Caco-2 (cell line): ENCODE measurements at regions not wholly inside any gene's neighbourhood (a gene's known extent, or its start where the extent isn't known, plus 50 kb on each side); places are given as distances from the start of the nearest gene placed in this dataset.
"Not testable (repeated sequence)": the region's sequence is repeated elsewhere in the genome, so short reads cannot be mapped to it uniquely, and the experiment has no call there.

Experiments
- BruUV-seq: library from RNA; stranded (reverse); fragments of 400-500 nt; replicated peaks from 2 replicates; lab custom pipeline; 2021; lab: Mats Ljungman, UMichigan
- CTCF ChIA-PET: fragments of 300-600 bp; sonication (Branson Sonifier 250); formaldehyde crosslinking; loops from one replicate; lab custom pipeline; 2022; ENCODE audit warnings: antibody characterized with exemption; lab: Charles Lee
- POLR2A ChIA-PET: fragments of 300-600 bp; sonication (Branson Sonifier 250); formaldehyde crosslinking; loops from one replicate; lab custom pipeline; 2022; ENCODE audit warnings: antibody characterized with exemption; lab: Charles Lee
- DNase-seq, 2 experiments: peaks; one replicate each; pipeline versions ENCODE4 v3.0.0 to v3.0.0-alpha.2; 2020 to 2022
- H3K27me3 ChIP-seq: replicated peaks from 2 replicates; pipeline ENCODE4 v1.6.0; 2011; ENCODE audit warnings: low read length; ENCODE audit not compliant: control insufficient read depth, insufficient read depth
- H3K36me3 ChIP-seq: 2 replicates; pipeline ENCODE4 v1.5.1; 2011; ENCODE audit warnings: low read length; ENCODE audit not compliant: control insufficient read depth, insufficient read depth
- H3K4me1 ChIP-seq: fragments of 250-450 bp; sonication (Bioruptor Pico); 2 replicates; pipeline ENCODE4 v1.5.1; 2020; ENCODE audit warnings: mild to moderate bottlenecking
- H3K4me3 ChIP-seq: 2 replicates; pipeline ENCODE4 v1.5.1; 2011; ENCODE audit warnings: low read depth, mild to moderate bottlenecking, control low read depth, low read length
- H3K9me3 ChIP-seq: fragments of 250-450 bp; sonication (Bioruptor Pico); 2 replicates; pipeline ENCODE4 v1.5.1; 2020; ENCODE audit warnings: mild to moderate bottlenecking, moderate library complexity
- H3K27ac Mint-ChIP-seq: one replicate; pipeline ENCODE4 v1.8.0; 2022; ENCODE audit warnings: mixed read lengths; ENCODE audit not compliant: unreplicated experiment
- H3K27me3 Mint-ChIP-seq: one replicate; pipeline ENCODE4 v1.8.0; 2022; ENCODE audit warnings: mixed read lengths; ENCODE audit not compliant: insufficient read depth, unreplicated experiment
- H3K36me3 Mint-ChIP-seq: one replicate; pipeline ENCODE4 v1.8.0; 2022; ENCODE audit warnings: mild to moderate bottlenecking, mixed read lengths; ENCODE audit not compliant: insufficient read depth, unreplicated experiment
- H3K4me1 Mint-ChIP-seq: one replicate; pipeline ENCODE4 v1.8.0; 2022; ENCODE audit warnings: low read depth, mixed read lengths; ENCODE audit not compliant: unreplicated experiment
- H3K4me3 Mint-ChIP-seq: one replicate; pipeline ENCODE4 v1.8.0; 2022; ENCODE audit warnings: mild to moderate bottlenecking, moderate library complexity, mixed read lengths; ENCODE audit not compliant: unreplicated experiment
- H3K9me3 Mint-ChIP-seq: one replicate; pipeline ENCODE4 v1.8.0; 2022; ENCODE audit warnings: mixed read lengths; ENCODE audit not compliant: unreplicated experiment
- intact Hi-C: fragments of 100-400 bp; cut with micrococcal nuclease; formaldehyde crosslinking; loops from one replicate; pipeline ENCODE4 v1.10.0; 2022; ENCODE audit not compliant: unreplicated experiment
- TF ChIP-seq, protein P1 (sequence below), 2 experiments: fragments of 200-600 bp in 1 of 2; IDR thresholded peaks; 1 replicate in 1 of 2; 2 replicates in 1 of 2; pipeline versions ENCODE4 v1.5.1 to v1.8.0; 2011 to 2022; ENCODE audit warnings: antibody characterized with exemption in 1 of 2, control low read depth in 1 of 2, inconsistent platforms in 1 of 2, low read depth in 1 of 2, low read length in 1 of 2, mild to moderate bottlenecking in 1 of 2, moderate library complexity in 1 of 2; ENCODE audit not compliant: insufficient read depth in 1 of 2, severe bottlenecking in 1 of 2, unreplicated experiment in 1 of 2

DNA sequence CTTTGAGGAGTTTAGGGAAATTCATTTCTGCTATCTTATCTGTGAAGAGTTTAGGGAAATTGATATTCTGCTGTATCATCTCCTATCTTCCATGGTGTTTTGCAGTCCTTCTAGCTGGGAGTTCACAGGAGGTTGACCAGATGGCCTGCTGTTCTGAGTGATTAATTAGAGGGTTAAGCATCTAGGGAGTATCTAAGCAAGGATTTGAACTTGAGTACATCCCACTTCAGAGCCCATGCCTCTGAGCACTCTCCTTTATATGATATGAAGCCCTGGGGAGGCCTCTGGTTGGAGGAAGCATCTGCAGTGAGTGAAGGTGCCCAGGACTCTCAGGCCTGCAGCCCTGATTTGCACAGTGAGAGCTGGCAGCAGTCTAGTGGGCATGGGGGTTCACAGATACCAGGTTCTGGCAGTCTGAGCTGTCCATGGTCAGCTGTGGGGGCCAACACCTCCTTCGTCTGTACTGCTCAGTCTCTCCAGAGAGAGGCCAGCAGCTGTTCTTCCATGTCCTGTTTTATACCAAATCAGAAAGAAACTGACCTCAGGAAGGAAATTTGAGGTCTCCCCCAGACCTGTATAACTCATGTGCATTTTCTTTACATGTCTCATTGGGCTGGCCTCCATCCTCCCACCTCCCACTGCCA, 156.9 kb downstream of the PLCE1 start:
- Mint-ChIP-seq H3K27me3 (no peaks in the 10 kb centered on the region), H3K36me3 (no peaks in the 10 kb centered on the region), H3K4me1 (no peaks in the 10 kb centered on the region), H3K4me3 (no peak overlapping the region), H3K27ac (no peak overlapping the region), H3K9me3 (peaks cover 13% of the 10 kb centered on the region)
- no TSS peak for BruUV-seq
- POLR2A ChIA-PET = no interaction called here
- no peak for DNase-seq
- intact Hi-C loops = no loop called here
- Histone ChIP-seq H3K4me1 (no peaks in the 10 kb centered on the region), H3K9me3 (0 out of 2 replicates have a peak, but pooled peaks cover 1% of the 10 kb centered on the region), H3K36me3 (no peaks in the 10 kb centered on the region), H3K27me3 (no peaks in the 10 kb centered on the region), H3K4me3 (no peak overlapping the region)
- TF ChIP-seq, protein P1, sequence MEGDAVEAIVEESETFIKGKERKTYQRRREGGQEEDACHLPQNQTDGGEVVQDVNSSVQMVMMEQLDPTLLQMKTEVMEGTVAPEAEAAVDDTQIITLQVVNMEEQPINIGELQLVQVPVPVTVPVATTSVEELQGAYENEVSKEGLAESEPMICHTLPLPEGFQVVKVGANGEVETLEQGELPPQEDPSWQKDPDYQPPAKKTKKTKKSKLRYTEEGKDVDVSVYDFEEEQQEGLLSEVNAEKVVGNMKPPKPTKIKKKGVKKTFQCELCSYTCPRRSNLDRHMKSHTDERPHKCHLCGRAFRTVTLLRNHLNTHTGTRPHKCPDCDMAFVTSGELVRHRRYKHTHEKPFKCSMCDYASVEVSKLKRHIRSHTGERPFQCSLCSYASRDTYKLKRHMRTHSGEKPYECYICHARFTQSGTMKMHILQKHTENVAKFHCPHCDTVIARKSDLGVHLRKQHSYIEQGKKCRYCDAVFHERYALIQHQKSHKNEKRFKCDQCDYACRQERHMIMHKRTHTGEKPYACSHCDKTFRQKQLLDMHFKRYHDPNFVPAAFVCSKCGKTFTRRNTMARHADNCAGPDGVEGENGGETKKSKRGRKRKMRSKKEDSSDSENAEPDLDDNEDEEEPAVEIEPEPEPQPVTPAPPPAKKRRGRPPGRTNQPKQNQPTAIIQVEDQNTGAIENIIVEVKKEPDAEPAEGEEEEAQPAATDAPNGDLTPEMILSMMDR (IDR thresholded peaks at IDR 0.05; ENCODE audit: insufficient read depth in 1 of 2, low read depth in 1 of 2, low read length in 1 of 2, severe bottlenecking in 1 of 2, unreplicated experiment in 1 of 2) = no peak
- CTCF ChIA-PET = no interaction called here

GRCh38 chr10:94155722-94156271, 162.1 kb downstream of the PLCE1 start:
- CTCF ChIA-PET = interaction anchor here (0.5 kb wide), 1 partner anchor 663 kb away, joined by 5 read pairs; no protein-coding TSS in a partner anchor
- intact Hi-C loops = no loop called here
- Mint-ChIP-seq H3K9me3 (no peaks in the 10 kb centered on the region), H3K27ac (no peak overlapping the region), H3K4me3 (no peak overlapping the region), H3K4me1 (no peaks in the 10 kb centered on the region), H3K27me3 (no peaks in the 10 kb centered on the region), H3K36me3 (no peaks in the 10 kb centered on the region)
- BruUV-seq = no TSS peak
- Histone ChIP-seq H3K36me3 (no peaks in the 10 kb centered on the region), H3K4me3 (no peak overlapping the region), H3K27me3 (no peaks in the 10 kb centered on the region), H3K9me3 (no peaks in the 10 kb centered on the region), H3K4me1 (no peaks in the 10 kb centered on the region)
- TF ChIP-seq, protein P1 (IDR thresholded peaks at IDR 0.05; ENCODE audit: insufficient read depth in 1 of 2, low read depth in 1 of 2, low read length in 1 of 2, severe bottlenecking in 1 of 2, unreplicated experiment in 1 of 2) = no peak
- DNase-seq = no peak
- POLR2A ChIA-PET = no interaction called here

DNA sequence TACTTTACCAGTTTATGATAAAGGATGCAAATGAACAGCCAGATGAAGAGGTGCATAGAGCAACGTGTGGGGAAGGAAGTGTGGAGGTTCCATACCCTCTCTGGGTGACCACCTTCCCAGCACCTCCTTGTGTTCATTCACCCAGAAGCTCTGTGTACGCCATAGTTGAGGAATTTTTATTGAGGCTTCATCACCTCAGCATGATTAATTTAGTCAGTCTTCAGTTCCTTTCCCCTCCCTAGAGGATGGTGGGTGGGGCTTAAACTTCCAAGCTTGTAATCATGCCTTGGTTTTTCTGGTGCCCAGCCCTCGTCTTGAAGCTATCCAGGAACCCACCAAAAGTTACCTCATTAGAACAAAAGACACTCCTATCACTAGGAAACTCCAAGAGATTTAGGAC, 162.7 kb downstream of the PLCE1 start:
- Histone ChIP-seq H3K27me3 (no peaks in the 10 kb centered on the region), H3K4me1 (no peaks in the 10 kb centered on the region), H3K9me3 (no peaks in the 10 kb centered on the region), H3K36me3 (no peaks in the 10 kb centered on the region), H3K4me3 (no peak overlapping the region)
- DNase-seq = no peak
- no peaks in the 10 kb centered on the region for H3K36me3 Mint-ChIP-seq
- no peak overlapping the region for H3K27ac Mint-ChIP-seq
- no peaks in the 10 kb centered on the region for H3K27me3 Mint-ChIP-seq
- H3K4me3 Mint-ChIP-seq = no peak overlapping the region
- TF ChIP-seq, protein P1 (IDR thresholded peaks at IDR 0.05; ENCODE audit: insufficient read depth in 1 of 2, low read depth in 1 of 2, low read length in 1 of 2, severe bottlenecking in 1 of 2, unreplicated experiment in 1 of 2) = no peak
- intact Hi-C loops = no loop called here
- CTCF ChIA-PET = no interaction called here
- POLR2A ChIA-PET = no interaction called here
- no peaks in the 10 kb centered on the region for H3K4me1 Mint-ChIP-seq
- no peaks in the 10 kb centered on the region for H3K9me3 Mint-ChIP-seq
- BruUV-seq = no TSS peak

DNA sequence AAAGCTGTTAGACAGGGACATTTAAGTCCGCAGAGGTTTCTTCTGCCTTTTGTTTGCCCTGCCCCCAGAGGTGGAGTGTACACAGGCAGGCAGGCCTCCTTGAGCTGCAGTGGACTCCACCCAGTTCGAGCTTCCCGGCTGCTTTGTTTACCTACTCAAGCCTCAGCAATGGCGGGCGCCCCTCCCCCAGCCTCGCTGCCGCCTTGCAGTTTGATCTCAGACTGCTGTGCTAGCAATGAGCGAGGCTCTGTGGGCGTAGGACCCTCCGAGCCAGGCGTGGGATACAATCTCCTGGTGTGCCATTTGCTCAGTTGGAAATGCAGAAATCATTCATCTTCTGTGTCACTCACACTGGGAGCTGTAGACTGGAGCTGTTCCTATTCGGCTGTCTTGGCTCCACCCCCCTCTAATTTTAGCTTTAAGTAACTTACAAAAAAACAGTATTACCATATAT, 171.5 kb downstream of the PLCE1 start:
- peak; percentile 27 to 44 for DNase-seq
- intact Hi-C loops, BruUV-seq, H3K4me3 Mint-ChIP-seq, H3K4me3 ChIP-seq, H3K27ac Mint-ChIP-seq, H3K4me1 Mint-ChIP-seq, H3K4me1 ChIP-seq, H3K36me3 ChIP-seq, H3K9me3 ChIP-seq, H3K27me3 Mint-ChIP-seq, H3K27me3 ChIP-seq, H3K9me3 Mint-ChIP-seq, H3K36me3 Mint-ChIP-seq: not testable (repeated sequence)
- CTCF ChIA-PET = interaction anchor here (1.0 kb wide), 1 partner anchor 89 kb away, joined by 3 read pairs; no protein-coding TSS in a partner anchor
- POLR2A ChIA-PET = interaction anchor here (0.6 kb wide), 1 partner anchor 1411 kb away, joined by 3 read pairs; no protein-coding TSS in a partner anchor
